Activated CD4-positive, CD25-positive, alpha-beta regulatory T cell treated with anti-CD3 and anti-CD28 coated beads, Interleukin-2, amount 50 U/mL, for 72 hours (primary cell): ENCODE measurements at regions not wholly inside any gene's neighbourhood (a gene's known extent, or its start where the extent isn't known, plus 50 kb on each side); places are given as distances from the start of the nearest gene placed in this dataset.
"Not testable (repeated sequence)": the region's sequence is repeated elsewhere in the genome, so short reads cannot be mapped to it uniquely, and the experiment has no call there.

Experiments used
- DNase-seq: peaks from one replicate; pipeline ENCODE4 v3.0.0; 2021

GRCh38 chr6:26267083-26267589 lies 97.9 kb upstream of the BTN3A2 start:
- no peak for DNase-seq

- no peak for DNase-seq
These were observed 96.2 kb upstream of the BTN3A2 start for GRCh38 chr6:26268659-26269402.

- no peak for DNase-seq
These were observed 95.2 kb upstream of the BTN3A2 start for GRCh38 chr6:26269531-26270485.

- DNase-seq: no peak
These were observed 94.5 kb upstream of the BTN3A2 start for GRCh38 chr6:26270486-26270861.

GRCh38 chr6:26270903-26271667 lies 93.9 kb upstream of the BTN3A2 start:
- DNase-seq: peak; percentile 66

GRCh38 chr6:26271668-26272024 lies 93.4 kb upstream of the BTN3A2 start:
- no peak for DNase-seq

- peak; percentile 70 for DNase-seq
These were observed 92.8 kb upstream of the BTN3A2 start for GRCh38 chr6:26272171-26272637.

- no peak for DNase-seq
These were observed 91.1 kb upstream of the BTN3A2 start for GRCh38 chr6:26273673-26274588.

- no peak for DNase-seq
These were observed 89.3 kb upstream of the BTN3A2 start for GRCh38 chr6:26275663-26276062.

GRCh38 chr6:26276841-26277648 lies 88.0 kb upstream of the BTN3A2 start:
- no peak for DNase-seq

GRCh38 chr6:26278536-26278935 lies 86.5 kb upstream of the BTN3A2 start:
- no peak for DNase-seq

GRCh38 chr6:26279371-26279770 lies 85.6 kb upstream of the BTN3A2 start:
- not testable (repeated sequence) for DNase-seq

- no peak for DNase-seq
These were observed 84.6 kb upstream of the BTN3A2 start for GRCh38 chr6:26280407-26280806.

GRCh38 chr6:26284537-26285142 lies 80.4 kb upstream of the BTN3A2 start:
- DNase-seq: peak; percentile 58

- DNase-seq: peak; percentile 86
These were observed 79.6 kb upstream of the BTN3A2 start for GRCh38 chr6:26285143-26286134.

GRCh38 chr6:26286168-26286877 lies 78.7 kb upstream of the BTN3A2 start:
- peak; percentile 80 for DNase-seq

- no peak for DNase-seq
These were observed 76.8 kb upstream of the BTN3A2 start for GRCh38 chr6:26288155-26288554.

GRCh38 chr6:26290941-26291340 lies 74.1 kb upstream of the BTN3A2 start:
- DNase-seq: no peak

GRCh38 chr6:26292709-26293108 lies 72.3 kb upstream of the BTN3A2 start:
- DNase-seq: no peak
